ENCODE measurements at regions not wholly inside any gene's neighbourhood (a gene's known extent, or its start where the extent isn't known, plus 50 kb on each side); places are given as distances from the start of the nearest gene placed in this dataset.
"Not testable (repeated sequence)": the region's sequence is repeated elsewhere in the genome, so short reads cannot be mapped to it uniquely, and the experiment has no call there.

- no peak for DNase-seq (ENCODE audit: low spot score)
These were observed 50.7 kb upstream of the KLF7 start for GRCh38 chr2:207216457-207216856.

DNA sequence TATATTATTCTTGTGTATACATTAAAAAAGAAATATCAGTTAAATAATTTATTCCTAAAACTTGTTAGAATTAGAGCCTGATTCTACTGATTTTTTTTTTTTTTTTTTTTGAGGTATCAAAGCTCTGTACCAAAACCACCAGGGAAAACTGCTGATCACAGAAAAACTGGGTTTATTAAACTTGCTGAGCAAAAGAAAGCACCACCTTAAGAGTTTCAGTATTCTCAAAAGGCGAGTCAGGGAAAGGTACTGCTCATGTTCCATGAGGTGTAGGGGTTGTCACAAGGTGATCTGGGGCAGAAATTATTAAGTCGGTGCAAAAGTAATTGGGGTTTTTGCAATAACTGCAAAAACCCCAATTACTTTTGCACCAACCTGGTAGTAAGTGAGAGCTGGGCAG is 51.7 kb upstream of the KLF7 start:
- DNase-seq (ENCODE audit: low spot score) = no peak

- no peak for DNase-seq (ENCODE audit: low spot score)
These were observed 53.4 kb upstream of the KLF7 start for GRCh38 chr2:207219081-207219630.

DNA sequence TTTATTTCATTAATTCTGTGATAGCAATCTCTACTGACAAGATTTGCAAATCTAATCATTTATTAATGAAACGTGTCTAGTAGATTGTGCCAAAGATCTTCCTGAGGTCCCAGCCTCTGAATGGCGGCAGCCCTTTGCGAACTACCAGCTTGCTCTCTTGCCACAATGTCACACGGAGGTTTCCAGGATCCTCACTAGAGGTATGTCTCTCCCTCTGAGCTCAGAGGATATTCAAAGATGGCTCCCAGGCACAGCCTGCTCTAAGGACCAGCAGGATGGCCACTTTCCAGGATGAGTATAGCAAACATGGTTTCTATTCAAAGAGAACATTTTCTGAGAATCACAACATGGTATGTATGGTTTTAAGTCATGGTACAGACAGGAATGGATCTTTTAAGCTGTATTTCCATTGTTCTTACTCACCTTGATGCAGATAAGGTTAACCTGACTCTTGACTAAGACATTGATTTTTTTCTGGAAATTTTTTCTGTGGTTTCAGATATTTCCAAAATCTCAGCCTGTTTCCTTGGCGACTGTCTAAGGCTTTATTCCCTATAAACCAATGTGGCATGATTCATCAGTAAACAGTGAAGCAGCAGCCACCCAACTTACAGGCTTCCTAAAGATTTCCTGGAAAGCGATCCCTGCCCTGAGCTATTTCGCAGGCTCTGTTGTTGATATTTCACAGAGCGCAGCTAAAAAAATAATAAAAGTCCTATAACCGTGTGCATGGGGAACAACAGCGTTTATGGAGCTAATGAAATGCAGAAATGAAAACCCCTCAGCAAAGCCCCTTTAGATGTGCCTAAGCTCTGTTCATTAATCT is 54.1 kb upstream of the KLF7 start:
- DNase-seq (ENCODE audit: low spot score) = no peak

- DNase-seq (ENCODE audit: low spot score) = no peak
These were observed 56.0 kb upstream of the KLF7 start for GRCh38 chr2:207221731-207222130.

GRCh38 chr2:207223051-207223450 is 57.3 kb upstream of the KLF7 start:
- no peak for DNase-seq (ENCODE audit: low spot score)

GRCh38 chr2:207224381-207224780 is 58.6 kb upstream of the KLF7 start:
- DNase-seq (ENCODE audit: low spot score) = no peak

- no peak for DNase-seq (ENCODE audit: low spot score)
These were observed 59.2 kb upstream of the KLF7 start for GRCh38 chr2:207224791-207225482.

DNA sequence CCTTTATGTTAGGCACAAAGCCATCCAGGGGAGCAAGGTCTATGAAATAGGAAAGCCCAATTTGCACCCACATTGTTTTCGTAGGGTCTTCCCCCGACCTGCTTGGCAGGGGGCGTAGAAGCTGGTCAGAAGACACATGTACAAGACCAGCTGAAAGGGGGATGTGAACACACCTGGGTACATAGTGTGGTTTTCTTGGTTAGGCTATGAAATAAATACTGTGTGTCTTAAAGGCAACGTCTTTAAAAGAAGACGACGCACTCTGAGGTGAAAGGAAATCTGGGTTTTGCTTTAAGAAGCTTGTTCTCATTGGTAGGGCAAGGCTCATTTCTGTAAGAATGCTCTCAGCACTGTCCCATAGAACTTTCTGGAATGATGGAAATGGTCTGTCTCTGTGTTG is 60.0 kb upstream of the KLF7 start:
- DNase-seq (ENCODE audit: low spot score) = no peak

GRCh38 chr2:207226243-207226642 is 60.5 kb upstream of the KLF7 start:
- no peak for DNase-seq (ENCODE audit: low spot score)

- no peak for DNase-seq (ENCODE audit: low spot score)
These were observed 60.9 kb upstream of the KLF7 start for GRCh38 chr2:207226671-207227061.

DNA sequence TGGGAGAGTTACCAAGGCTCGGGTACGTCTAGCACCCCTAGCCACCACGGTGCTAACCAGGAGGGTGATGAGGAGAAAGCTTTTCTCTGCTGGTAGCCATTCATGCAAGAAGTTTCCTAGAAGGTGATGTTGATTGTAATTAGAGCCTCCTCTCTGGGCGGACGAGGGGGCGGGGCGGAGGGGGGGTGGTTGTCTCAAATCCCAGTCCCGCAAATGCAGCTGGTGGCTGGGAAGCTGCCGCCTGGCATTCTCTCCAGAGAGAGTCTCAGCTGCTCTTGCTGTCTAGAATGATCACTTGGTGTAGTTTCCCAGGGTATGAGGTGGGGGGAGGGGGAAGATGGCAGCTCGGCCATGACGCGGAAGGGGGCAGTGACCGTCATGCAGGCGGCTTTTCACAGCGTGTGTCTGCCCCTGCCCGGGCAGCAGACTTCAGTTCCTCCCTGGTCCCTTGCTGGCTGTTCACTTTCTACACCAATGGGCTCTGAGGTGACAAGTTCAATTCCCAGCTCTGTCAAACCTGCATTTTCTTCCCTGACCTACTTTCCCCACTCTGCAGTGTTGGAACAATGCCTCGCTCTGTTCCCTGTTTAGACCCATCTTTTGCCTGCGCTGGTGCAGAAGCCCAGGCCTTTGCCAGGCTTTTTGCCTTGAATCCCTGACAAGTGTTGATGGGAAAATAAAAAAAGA is 61.5 kb upstream of the KLF7 start:
- peak; percentile 71 for DNase-seq (ENCODE audit: low spot score)

GRCh38 chr2:207227749-207228145 is 62.0 kb upstream of the KLF7 start:
- no peak for DNase-seq (ENCODE audit: low spot score)

DNA sequence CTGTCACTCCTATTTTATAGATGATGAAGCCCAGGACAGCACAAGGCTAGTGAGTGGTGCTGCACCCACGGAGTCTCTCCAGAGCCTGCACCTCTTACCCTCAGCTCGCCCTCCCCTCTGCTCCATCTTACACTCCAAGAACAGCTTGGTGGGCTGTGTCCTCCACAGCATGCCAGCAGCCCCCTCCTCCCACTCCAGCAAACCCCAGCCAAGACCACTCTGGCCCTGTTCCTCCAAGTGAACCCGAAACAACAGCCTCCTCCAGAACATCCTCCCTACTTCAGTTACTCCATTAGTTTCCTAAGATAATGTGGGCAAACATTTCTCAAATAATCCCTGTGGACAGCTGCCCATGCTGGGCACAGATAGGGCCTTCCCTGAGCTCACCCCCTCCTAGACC is 62.7 kb upstream of the KLF7 start:
- DNase-seq (ENCODE audit: low spot score) = no peak

GRCh38 chr2:207229161-207229560 is 63.4 kb upstream of the KLF7 start:
- DNase-seq (ENCODE audit: low spot score) = no peak

DNA sequence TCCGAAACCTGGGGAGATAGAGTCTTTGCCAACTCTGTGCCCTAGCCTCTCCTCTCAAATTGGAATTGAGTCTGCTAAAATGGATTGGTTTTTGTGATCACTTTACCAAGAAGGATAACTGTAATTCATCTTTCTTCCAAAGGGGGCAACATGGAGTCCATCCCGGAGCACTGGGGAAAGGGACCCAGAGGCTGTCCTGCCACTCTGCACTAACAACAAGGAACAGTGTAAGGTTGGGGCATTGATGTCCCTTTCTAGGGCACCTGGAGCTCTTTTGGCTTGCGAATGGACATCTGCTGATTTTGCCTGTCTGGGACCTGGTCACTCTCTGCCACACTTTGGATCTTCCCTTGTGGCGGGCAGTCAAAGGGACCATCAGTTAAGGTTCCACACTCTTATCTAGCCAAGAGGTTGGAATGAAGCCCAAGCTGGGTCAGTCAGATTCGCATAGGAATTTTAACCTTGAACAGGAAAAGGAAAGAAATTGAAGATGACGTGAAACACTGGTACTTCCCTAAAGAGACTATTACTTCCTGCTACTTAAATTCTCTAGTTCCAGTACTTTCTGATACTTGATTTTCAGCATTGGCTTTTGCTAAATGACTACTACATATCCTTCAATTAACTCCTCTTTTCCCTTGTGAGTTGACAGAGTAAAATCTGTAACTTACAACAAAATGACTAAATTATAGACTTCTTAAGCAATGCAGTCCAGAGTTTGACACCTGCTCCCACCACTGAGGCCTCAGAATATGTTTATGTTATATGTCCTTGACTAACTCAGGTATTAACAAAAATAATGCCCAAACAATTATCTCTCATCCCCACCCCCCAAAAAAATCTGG is 64.7 kb upstream of the KLF7 start:
- DNase-seq (ENCODE audit: low spot score) = peak; percentile 72

GRCh38 chr2:207231106-207231865 is 65.5 kb upstream of the KLF7 start:
- DNase-seq (ENCODE audit: low spot score) = no peak

- DNase-seq (ENCODE audit: low spot score) = no peak
These were observed 66.2 kb upstream of the KLF7 start for GRCh38 chr2:207231967-207232366.

- DNase-seq (ENCODE audit: low spot score) = not testable (repeated sequence)
These were observed 67.4 kb upstream of the KLF7 start for GRCh38 chr2:207233141-207233540.

- no peak for DNase-seq (ENCODE audit: low spot score)
These were observed 68.0 kb upstream of the KLF7 start for GRCh38 chr2:207233731-207234130.

DNA sequence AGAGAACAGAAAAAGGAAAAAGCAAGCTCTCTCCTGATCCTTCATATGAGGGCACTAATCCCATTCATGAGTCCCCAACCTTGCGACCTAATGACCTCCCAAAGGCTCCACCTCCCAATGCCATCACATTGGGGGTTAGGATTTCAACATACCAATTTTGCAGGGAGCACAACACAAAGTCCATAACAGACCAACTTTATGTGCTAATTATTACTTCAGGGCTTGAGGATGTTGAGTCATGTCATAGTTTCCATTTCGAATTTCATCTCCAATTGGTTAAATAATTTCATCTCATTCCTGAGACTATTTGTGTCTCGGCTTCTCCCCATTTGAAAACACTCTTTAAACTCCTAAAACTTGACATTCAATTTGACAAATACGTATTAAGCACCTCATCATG is 69.9 kb upstream of the KLF7 start:
- DNase-seq (ENCODE audit: low spot score) = no peak
